HepG2 (cell line): ENCODE measurements at regions not wholly inside any gene's neighbourhood (a gene's known extent, or its start where the extent isn't known, plus 50 kb on each side); places are given as distances from the start of the nearest gene placed in this dataset.

Experiments used
- BHLHE40 ChIP-seq: IDR thresholded peaks from 2 replicates; pipeline ENCODE4 v1.6.1; 2011; ENCODE audit warnings: low read length, improper control_type of control experiment
- MLXIP ChIP-seq: sonication (generic); formaldehyde crosslinking; IDR thresholded peaks from 2 replicates; pipeline ENCODE4 v1.9.0; 2021; ENCODE audit warnings: missing genetic modification reagents, borderline replicate concordance
- PHF21A ChIP-seq: sonication (generic); formaldehyde crosslinking; IDR thresholded peaks from 2 replicates; pipeline ENCODE4 v1.5.0; 2020; ENCODE audit warnings: mild to moderate bottlenecking, missing genetic modification reagents
- PRPF4 ChIP-seq: fragments of 200-400 bp; formaldehyde crosslinking; IDR thresholded peaks from 2 replicates; pipeline ENCODE4 v1.6.1; 2016; ENCODE audit warnings: low read length, low read depth; ENCODE audit not compliant: poor library complexity, severe bottlenecking
- ZBTB21 ChIP-seq: sonication (generic); formaldehyde crosslinking; IDR thresholded peaks from 2 replicates; pipeline ENCODE4 v1.4.0; 2020; ENCODE audit warnings: missing genetic modification reagents
- ZNF274 ChIP-seq: sonication (generic); formaldehyde crosslinking; IDR thresholded peaks from 2 replicates; pipeline ENCODE4 v1.5.1; 2020; ENCODE audit warnings: mild to moderate bottlenecking, missing genetic modification reagents
- TF ChIP-seq, protein P1 (sequence below): sonication (generic); formaldehyde crosslinking; IDR thresholded peaks from 2 replicates; pipeline ENCODE4 v1.5.0; 2020; ENCODE audit warnings: mild to moderate bottlenecking, missing genetic modification reagents, moderate library complexity

DNA sequence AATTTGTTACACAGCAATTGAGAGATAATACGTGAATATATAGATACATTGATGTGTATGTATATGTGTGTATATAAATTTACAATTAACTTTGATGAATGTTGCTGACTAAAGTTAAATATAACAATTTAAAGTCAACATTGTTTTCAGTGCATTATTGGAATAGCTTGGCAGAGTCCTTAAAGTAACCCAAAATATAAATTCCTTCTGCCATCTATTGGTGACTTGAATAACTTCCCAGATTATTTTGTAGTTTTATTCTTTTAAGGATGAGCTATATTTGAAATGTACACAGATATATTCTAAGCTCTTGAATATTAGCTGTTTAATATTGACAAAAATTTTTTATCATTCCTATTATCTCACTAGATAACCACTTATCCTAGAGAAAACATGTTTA lies 298.2 kb upstream of the FSTL5 start:
- TF ChIP-seq MLXIP (CRISPR knock-in tag) (no peak), PRPF4 (no peak), ZBTB21 (CRISPR knock-in tag) (no peak), PHF21A (CRISPR knock-in tag) (no peak), BHLHE40 (no peak), ZNF274 (CRISPR knock-in tag) (no peak)
- TF ChIP-seq, protein P1, sequence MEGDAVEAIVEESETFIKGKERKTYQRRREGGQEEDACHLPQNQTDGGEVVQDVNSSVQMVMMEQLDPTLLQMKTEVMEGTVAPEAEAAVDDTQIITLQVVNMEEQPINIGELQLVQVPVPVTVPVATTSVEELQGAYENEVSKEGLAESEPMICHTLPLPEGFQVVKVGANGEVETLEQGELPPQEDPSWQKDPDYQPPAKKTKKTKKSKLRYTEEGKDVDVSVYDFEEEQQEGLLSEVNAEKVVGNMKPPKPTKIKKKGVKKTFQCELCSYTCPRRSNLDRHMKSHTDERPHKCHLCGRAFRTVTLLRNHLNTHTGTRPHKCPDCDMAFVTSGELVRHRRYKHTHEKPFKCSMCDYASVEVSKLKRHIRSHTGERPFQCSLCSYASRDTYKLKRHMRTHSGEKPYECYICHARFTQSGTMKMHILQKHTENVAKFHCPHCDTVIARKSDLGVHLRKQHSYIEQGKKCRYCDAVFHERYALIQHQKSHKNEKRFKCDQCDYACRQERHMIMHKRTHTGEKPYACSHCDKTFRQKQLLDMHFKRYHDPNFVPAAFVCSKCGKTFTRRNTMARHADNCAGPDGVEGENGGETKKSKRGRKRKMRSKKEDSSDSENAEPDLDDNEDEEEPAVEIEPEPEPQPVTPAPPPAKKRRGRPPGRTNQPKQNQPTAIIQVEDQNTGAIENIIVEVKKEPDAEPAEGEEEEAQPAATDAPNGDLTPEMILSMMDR (CRISPR knock-in tag) = no peak
